ENCODE measurements at regions not wholly inside any gene's neighbourhood (a gene's known extent, or its start where the extent isn't known, plus 50 kb on each side); places are given as distances from the start of the nearest gene placed in this dataset.

DNA sequence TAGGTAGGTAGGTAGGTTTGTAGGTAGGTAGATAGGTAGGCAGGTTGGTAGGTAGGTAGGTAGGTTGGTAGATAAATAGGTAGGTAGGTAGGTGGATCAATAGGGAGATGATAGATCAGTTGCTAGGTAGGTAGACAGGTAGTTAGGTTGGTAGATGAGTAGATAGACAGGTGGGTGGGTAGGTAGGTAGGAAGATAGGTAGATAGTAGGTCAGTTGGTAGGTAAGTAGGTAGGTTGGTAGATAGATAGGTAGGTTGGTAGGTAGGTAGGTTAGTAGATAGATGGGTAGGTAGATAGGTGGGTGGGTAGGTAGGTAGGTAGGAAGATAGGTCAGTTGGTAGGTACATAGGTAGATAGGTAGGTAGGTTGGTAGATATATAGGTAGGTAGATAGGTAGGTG lies 72.0 kb upstream of the PDE10A start:
- TF ChIP-seq CTBP1 (IDR thresholded peaks at IDR 0.05; ENCODE audit: borderline replicate concordance) (peak; percentile 2; the same call in 1 of the 2 replicates), ZNF384 (IDR thresholded peaks at IDR 0.05) (no peak), ARNT (IDR thresholded peaks at IDR 0.05) (no peak)

All from HEK293T (cell line).